ENCODE measurements at regions not wholly inside any gene's neighbourhood (a gene's known extent, or its start where the extent isn't known, plus 50 kb on each side); places are given as distances from the start of the nearest gene placed in this dataset.
"Not testable (repeated sequence)": the region's sequence is repeated elsewhere in the genome, so short reads cannot be mapped to it uniquely, and the experiment has no call there.

DNA sequence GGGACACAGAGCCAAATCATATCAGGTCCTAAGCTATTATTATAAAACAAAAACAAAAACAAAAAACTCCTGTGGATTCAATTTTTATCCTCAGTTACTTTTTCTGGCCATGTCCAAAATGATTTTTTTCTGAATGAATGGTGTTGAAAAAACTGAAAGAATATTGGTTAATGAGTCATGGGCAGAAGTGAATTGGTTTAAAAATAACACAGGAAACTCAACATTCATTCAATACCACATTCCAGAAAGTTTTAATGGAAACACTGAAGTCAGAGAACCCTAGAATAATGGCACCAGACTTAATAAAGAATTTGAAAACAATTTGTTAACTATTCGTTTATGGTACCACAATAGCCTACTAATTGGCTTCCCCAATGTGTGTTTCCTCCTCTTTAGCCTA lies 102.4 kb upstream of the CDH9 start:
- no peak for DNase-seq

DNA sequence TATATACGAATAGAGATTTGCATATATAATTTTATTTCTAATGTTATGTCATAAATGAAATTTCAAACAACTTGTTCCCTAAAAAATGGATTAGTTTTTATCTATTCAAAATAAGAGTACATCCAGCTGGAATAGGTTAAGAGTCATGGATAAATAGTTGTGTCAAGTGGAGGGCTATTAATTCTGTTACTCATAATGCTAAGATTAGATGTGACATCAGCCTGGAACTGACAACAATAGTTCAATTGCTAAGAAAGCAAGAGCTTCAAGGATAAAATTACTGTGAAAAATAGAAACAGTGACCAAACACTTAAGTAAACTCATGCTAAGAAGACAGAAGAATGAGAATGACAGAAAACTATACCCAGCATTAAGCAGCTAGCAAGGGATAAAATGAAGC lies 92.2 kb upstream of the CDH9 start:
- DNase-seq, result no peak

DNA sequence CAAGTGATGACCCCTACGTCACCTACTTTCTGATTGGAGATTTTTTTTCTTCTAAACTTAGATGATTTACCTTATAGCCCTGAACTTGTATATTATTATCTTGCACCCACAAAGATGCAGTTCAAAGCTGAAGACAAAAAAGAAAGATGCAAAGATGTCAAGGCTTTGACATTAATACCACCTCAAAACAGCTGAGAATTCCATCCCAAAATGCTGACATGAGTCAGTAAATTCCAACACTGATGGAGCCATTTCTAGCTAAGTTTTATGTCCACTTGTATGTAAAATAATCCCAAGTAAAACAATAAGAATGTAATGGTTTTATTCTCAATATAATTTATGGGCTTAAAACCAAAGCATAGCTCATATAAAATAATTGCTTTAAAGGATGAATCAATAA lies 91.5 kb upstream of the CDH9 start:
- no peak for DNase-seq

DNA sequence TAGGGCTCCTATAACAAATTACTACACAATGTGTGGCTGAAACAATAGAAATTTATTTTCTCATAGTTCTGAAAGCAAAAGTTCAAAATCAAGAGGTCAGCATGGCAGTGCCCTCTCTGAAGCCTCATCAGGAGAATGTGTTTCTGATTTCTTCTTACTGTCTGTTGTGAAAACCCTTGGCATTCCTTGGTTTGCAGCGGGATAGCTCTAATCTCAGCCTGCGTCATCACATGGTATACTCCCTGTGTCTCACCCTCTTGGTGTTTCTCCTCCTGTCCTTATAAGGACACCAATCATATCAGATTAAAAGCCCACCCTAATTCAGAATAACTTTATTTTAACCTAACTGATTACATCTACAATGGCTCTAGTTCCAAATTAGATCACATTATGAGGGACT lies 87.5 kb upstream of the CDH9 start:
- DNase-seq, result no peak

DNA sequence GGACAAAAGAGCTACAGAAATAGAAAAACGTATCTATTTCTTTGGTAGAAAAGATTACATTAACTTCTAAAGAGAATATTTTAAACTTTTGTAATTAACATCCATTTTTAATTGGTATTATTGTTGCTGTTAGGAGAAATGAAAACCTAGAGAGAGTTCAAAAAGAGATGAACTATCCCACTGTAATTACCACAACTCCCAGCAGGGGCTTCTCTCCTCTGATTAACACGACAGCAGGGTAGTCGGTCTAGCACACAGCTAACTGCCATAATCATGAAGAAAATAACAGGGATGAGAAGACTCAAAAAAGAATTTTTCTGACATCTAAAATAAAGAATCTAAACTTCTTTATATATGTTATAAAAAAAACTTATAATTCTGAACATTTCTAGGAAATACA lies 86.2 kb upstream of the CDH9 start:
- peak; percentile 55 to 77 for DNase-seq

DNA sequence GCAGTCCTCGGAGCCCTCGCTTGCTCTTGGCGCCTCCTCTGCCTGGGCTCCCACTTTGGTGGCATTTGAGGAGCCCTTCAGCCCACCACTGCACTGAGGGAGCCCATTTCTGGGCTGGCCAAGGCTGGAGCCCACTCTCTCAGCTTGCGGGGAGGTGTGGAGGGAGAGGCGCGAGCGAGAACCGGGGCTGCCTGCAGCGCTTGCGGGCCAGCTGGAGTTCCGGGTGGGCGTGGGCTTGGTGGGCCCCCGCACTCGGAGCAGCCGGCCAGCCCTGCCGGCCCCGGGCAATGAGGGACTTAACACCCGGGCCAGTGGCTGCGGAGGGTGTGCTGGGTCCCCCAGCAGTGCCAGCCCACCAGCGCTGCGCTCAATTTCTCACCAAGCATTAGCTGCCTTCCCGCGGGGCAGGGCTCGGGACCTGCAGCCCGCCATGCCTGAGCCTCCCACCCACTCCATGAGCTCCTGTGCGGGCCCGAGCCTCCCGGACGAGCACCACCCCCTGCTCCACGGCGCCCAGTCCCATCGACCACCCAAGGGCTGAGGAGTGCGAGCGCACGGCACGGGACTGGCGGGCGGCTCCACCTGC lies 81.4 kb upstream of the CDH9 start:
- DNase-seq, result not testable (repeated sequence)

DNA sequence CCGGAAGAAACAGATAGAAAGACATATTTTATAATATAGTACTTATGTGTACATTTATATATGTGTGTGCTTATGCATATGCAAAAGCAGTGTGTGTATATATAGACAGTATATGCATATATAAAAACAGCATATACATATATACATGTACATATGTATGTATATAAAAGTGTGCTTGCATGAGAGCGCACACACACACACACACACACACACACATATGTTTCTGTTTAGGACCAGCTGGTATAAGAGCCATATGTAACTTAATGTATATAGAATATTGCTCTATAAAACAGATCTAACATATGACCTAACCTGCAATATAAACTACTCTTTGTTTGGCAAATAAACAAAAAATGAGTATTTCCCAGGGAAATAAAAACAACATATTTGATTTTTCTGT lies 65.1 kb upstream of the CDH9 start:
- no peak for DNase-seq

DNA sequence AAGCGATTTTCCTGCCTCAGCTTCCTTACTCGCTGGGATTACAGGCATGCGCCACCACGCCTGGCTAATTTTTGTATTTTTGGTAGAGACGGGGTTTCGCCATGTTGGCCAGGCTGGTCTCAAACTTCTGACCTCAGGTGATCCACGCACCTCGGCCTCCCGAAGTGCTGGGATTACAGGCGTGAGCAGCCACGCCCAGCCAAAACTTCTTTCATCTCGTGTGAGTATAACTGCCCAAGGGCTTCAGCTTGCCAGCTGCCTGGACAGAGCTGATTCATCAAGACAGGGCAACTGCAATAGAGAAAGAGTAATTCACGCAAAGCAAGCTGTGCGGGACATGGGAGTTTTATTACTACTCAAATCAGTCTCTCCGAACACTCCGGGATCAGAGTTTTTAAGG lies 57.4 kb upstream of the CDH9 start:
- DNase-seq, result not testable (repeated sequence)

DNA sequence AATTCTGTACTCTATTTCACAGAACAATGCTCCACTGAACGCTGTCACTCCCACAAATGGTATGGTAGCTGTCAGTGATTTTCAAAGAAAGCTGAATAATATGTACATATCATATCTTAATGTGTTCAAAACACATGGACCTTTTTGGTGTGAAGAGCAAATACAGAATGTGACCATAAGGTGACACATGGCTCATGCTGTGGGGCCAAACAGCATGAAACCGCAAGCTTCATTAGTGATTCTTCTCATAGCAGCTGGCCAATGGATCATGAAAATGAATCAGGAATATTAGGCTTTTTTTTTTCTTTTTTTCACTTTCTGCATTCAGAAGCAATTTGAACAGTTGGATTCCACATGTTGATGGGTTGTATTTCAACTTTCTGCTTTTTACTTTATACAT lies 54.9 kb upstream of the CDH9 start:
- DNase-seq, result peak; percentile 21 to 81

DNA sequence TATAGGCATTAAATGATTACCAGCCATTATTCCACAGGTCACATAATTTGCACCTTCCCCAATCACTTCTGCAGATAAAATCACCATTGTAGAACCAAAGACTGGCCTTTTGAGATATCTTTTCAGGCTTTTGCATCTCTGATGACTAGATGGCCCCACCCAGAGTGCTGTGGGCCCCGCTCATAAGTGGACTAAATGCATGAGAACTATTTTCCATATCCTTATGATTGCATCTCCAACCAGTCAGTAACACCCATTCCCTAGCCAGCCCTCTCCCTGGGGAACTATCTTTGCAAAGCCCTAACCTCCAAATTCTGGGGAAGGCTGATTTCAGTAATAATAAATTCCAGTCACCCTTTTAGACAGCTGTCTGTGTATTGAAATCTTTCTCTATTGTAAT lies 53.5 kb upstream of the CDH9 start:
- no peak for DNase-seq

DNA sequence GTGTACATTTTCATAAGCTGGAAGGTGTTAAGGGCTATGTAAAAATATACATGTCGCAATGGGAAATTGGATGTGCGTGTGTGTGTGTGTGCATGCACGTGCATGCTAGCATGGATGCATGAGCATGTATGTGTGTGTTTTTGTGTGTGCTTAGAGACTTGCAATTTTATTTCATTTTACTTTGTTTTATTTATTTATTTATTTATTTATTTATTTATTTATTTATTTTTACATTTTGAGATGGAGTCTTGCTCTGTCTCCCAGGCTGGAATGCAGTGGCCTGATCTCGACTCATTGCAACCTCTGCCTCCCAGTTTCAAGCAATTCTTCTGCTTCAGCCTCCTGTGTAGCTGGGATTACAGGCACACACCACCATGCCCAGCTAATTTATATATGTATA lies 50.4 kb upstream of the CDH9 start:
- not testable (repeated sequence) for DNase-seq
